ENCODE measurements at regions not wholly inside any gene's neighbourhood (a gene's known extent, or its start where the extent isn't known, plus 50 kb on each side); places are given as distances from the start of the nearest gene placed in this dataset.

GRCh38 chr5:38105801-38106200 lies 152.6 kb upstream of the EGFLAM start:
- CTCF ChIA-PET, result no interaction called here
- no peaks in the 10 kb centered on the region for H3K4me1 ChIP-seq (ENCODE audit: insufficient read depth, low read length)
- DNase-seq, result no peak
- H3K27me3 ChIP-seq (ENCODE audit: insufficient read depth, low read length, poor library complexity, severe bottlenecking), result no peaks in the 10 kb centered on the region
- H3K9me3 ChIP-seq (ENCODE audit: low read length), result no peaks in the 10 kb centered on the region
- H3K4me3 ChIP-seq (ENCODE audit: low read length), result no peak overlapping the region
- Mint-ChIP-seq H3K4me3 (no peak overlapping the region), H3K4me1 (no peaks in the 10 kb centered on the region), H3K9me3 (peaks cover 0 to 4% (median 0%) of the 10 kb centered on the region in 5 donors), H3K27me3 (no peaks in the 10 kb centered on the region), H3K36me3 (no peaks in the 10 kb centered on the region), H3K27ac (no peak overlapping the region)
- H3K36me3 ChIP-seq (ENCODE audit: insufficient read depth, low read length), result no peaks in the 10 kb centered on the region
- no peak overlapping the region for H3K27ac ChIP-seq (ENCODE audit: low read depth, low read length)
- POLR2A ChIA-PET, result no interaction called here

GRCh38 chr5:38105231-38105570 lies 153.2 kb upstream of the EGFLAM start:
- no peaks in the 10 kb centered on the region for H3K4me1 Mint-ChIP-seq
- H3K27me3 Mint-ChIP-seq, result no peaks in the 10 kb centered on the region
- DNase-seq, result no peak
- ChIA-PET CTCF (no interaction called here), POLR2A (no interaction called here)
- H3K27ac ChIP-seq (ENCODE audit: low read depth, low read length), result no peak overlapping the region
- no peaks in the 10 kb centered on the region for H3K9me3 ChIP-seq (ENCODE audit: low read length)
- no peak overlapping the region for H3K4me3 ChIP-seq (ENCODE audit: low read length)
- peaks cover 0 to 4% (median 0%) of the 10 kb centered on the region in 5 donors for H3K9me3 Mint-ChIP-seq
- no peaks in the 10 kb centered on the region for H3K36me3 ChIP-seq (ENCODE audit: insufficient read depth, low read length)
- no peak overlapping the region for H3K27ac Mint-ChIP-seq
- no peaks in the 10 kb centered on the region for H3K27me3 ChIP-seq (ENCODE audit: insufficient read depth, low read length, poor library complexity, severe bottlenecking)
- no peak overlapping the region for H3K4me3 Mint-ChIP-seq
- no peaks in the 10 kb centered on the region for H3K4me1 ChIP-seq (ENCODE audit: insufficient read depth, low read length)
- H3K36me3 Mint-ChIP-seq, result no peaks in the 10 kb centered on the region

GRCh38 chr5:38104497-38105230 lies 153.7 kb upstream of the EGFLAM start:
- Histone ChIP-seq H3K9me3 (ENCODE audit: low read length) (no peaks in the 10 kb centered on the region), H3K4me1 (ENCODE audit: insufficient read depth, low read length) (no peaks in the 10 kb centered on the region), H3K27me3 (ENCODE audit: insufficient read depth, low read length, poor library complexity, severe bottlenecking) (no peaks in the 10 kb centered on the region), H3K4me3 (ENCODE audit: low read length) (no peak overlapping the region), H3K27ac (ENCODE audit: low read depth, low read length) (no peak overlapping the region), H3K36me3 (ENCODE audit: insufficient read depth, low read length) (no peaks in the 10 kb centered on the region)
- Mint-ChIP-seq H3K4me1 (no peaks in the 10 kb centered on the region), H3K27me3 (no peaks in the 10 kb centered on the region), H3K36me3 (no peaks in the 10 kb centered on the region), H3K27ac (no peak overlapping the region), H3K9me3 (peaks cover 0 to 4% (median 0%) of the 10 kb centered on the region in 5 donors), H3K4me3 (no peak overlapping the region)
- DNase-seq, result no peak
- CTCF ChIA-PET, result no interaction called here
- POLR2A ChIA-PET, result no interaction called here

- no peak for DNase-seq
- Mint-ChIP-seq H3K4me1 (no peaks in the 10 kb centered on the region), H3K27me3 (no peaks in the 10 kb centered on the region), H3K27ac (no peak overlapping the region), H3K9me3 (peaks cover 0 to 3% (median 0%) of the 10 kb centered on the region in 5 donors), H3K4me3 (no peak overlapping the region), H3K36me3 (no peaks in the 10 kb centered on the region)
- Histone ChIP-seq H3K36me3 (ENCODE audit: insufficient read depth, low read length) (no peaks in the 10 kb centered on the region), H3K4me3 (ENCODE audit: low read length) (no peak overlapping the region), H3K27ac (ENCODE audit: low read depth, low read length) (no peak overlapping the region), H3K27me3 (ENCODE audit: insufficient read depth, low read length, poor library complexity, severe bottlenecking) (no peaks in the 10 kb centered on the region), H3K9me3 (ENCODE audit: low read length) (no peaks in the 10 kb centered on the region), H3K4me1 (ENCODE audit: insufficient read depth, low read length) (no peaks in the 10 kb centered on the region)
- ChIA-PET CTCF (no interaction called here), POLR2A (no interaction called here)
These were observed 156.5 kb upstream of the EGFLAM start for GRCh38 chr5:38101897-38102296.

- Mint-ChIP-seq H3K27ac (peak overlapping the region in 1 of 8 donors; percentile 9), H3K4me1 (no peaks in the 10 kb centered on the region), H3K36me3 (no peaks in the 10 kb centered on the region), H3K4me3 (no peak overlapping the region), H3K27me3 (no peaks in the 10 kb centered on the region), H3K9me3 (peaks cover 0 to 3% (median 0%) of the 10 kb centered on the region in 5 donors)
- H3K4me1 ChIP-seq (ENCODE audit: insufficient read depth, low read length), result no peaks in the 10 kb centered on the region
- DNase-seq, result no peak
- ChIA-PET POLR2A (no interaction called here), CTCF (no interaction called here)
- H3K9me3 ChIP-seq (ENCODE audit: low read length), result no peaks in the 10 kb centered on the region
- no peaks in the 10 kb centered on the region for H3K27me3 ChIP-seq (ENCODE audit: insufficient read depth, low read length, poor library complexity, severe bottlenecking)
- H3K4me3 ChIP-seq (ENCODE audit: low read length), result no peak overlapping the region
- H3K36me3 ChIP-seq (ENCODE audit: insufficient read depth, low read length), result no peaks in the 10 kb centered on the region
- H3K27ac ChIP-seq (ENCODE audit: low read depth, low read length), result no peak overlapping the region
These were observed 158.9 kb upstream of the EGFLAM start for GRCh38 chr5:38099205-38100168.

- Mint-ChIP-seq H3K4me3 (no peak overlapping the region), H3K36me3 (no peaks in the 10 kb centered on the region), H3K27me3 (no peaks in the 10 kb centered on the region), H3K9me3 (peaks cover 0 to 2% (median 0%) of the 10 kb centered on the region in 5 donors), H3K27ac (no peak overlapping the region), H3K4me1 (no peaks in the 10 kb centered on the region)
- Histone ChIP-seq H3K4me1 (ENCODE audit: insufficient read depth, low read length) (no peaks in the 10 kb centered on the region), H3K27me3 (ENCODE audit: insufficient read depth, low read length, poor library complexity, severe bottlenecking) (no peaks in the 10 kb centered on the region), H3K36me3 (ENCODE audit: insufficient read depth, low read length) (no peaks in the 10 kb centered on the region), H3K27ac (ENCODE audit: low read depth, low read length) (no peak overlapping the region), H3K9me3 (ENCODE audit: low read length) (no peaks in the 10 kb centered on the region), H3K4me3 (ENCODE audit: low read length) (no peak overlapping the region)
- POLR2A ChIA-PET, result no interaction called here
- DNase-seq, result no peak
- CTCF ChIA-PET, result no interaction called here
These were observed 163.5 kb upstream of the EGFLAM start for GRCh38 chr5:38094889-38095288.

- DNase-seq, result no peak
- ChIA-PET POLR2A (no interaction called here), CTCF (no interaction called here)
- Mint-ChIP-seq H3K27ac (no peak overlapping the region), H3K27me3 (no peaks in the 10 kb centered on the region), H3K4me1 (no peaks in the 10 kb centered on the region), H3K36me3 (no peaks in the 10 kb centered on the region), H3K9me3 (no peaks in the 10 kb centered on the region), H3K4me3 (no peak overlapping the region)
- H3K36me3 ChIP-seq (ENCODE audit: insufficient read depth, low read length), result no peaks in the 10 kb centered on the region
- H3K27ac ChIP-seq (ENCODE audit: low read depth, low read length), result no peak overlapping the region
- no peaks in the 10 kb centered on the region for H3K9me3 ChIP-seq (ENCODE audit: low read length)
- no peaks in the 10 kb centered on the region for H3K27me3 ChIP-seq (ENCODE audit: insufficient read depth, low read length, poor library complexity, severe bottlenecking)
- no peak overlapping the region for H3K4me3 ChIP-seq (ENCODE audit: low read length)
- H3K4me1 ChIP-seq (ENCODE audit: insufficient read depth, low read length), result no peaks in the 10 kb centered on the region
These were observed 164.5 kb upstream of the EGFLAM start for GRCh38 chr5:38093855-38094254.

- no peaks in the 10 kb centered on the region for H3K27me3 ChIP-seq (ENCODE audit: insufficient read depth, low read length, poor library complexity, severe bottlenecking)
- POLR2A ChIA-PET, result no interaction called here
These were observed 171.6 kb upstream of the EGFLAM start for GRCh38 chr5:38086777-38087176.

More at GRCh38 chr5:38086777-38087176, 171.6 kb upstream of the EGFLAM start:
- no peaks in the 10 kb centered on the region for H3K36me3 ChIP-seq (ENCODE audit: insufficient read depth, low read length)
- H3K27me3 Mint-ChIP-seq, result peaks cover 0 to 3% of the 10 kb centered on the region in 2 donors
- no peak overlapping the region for H3K4me3 ChIP-seq (ENCODE audit: low read length)
- H3K9me3 ChIP-seq (ENCODE audit: low read length), result no peaks in the 10 kb centered on the region
- H3K27ac Mint-ChIP-seq, result no peak overlapping the region
- peaks cover 0 to 4% (median 2%) of the 10 kb centered on the region in 5 donors for H3K9me3 Mint-ChIP-seq
- H3K4me1 ChIP-seq (ENCODE audit: insufficient read depth, low read length), result no peaks in the 10 kb centered on the region
- H3K4me3 Mint-ChIP-seq, result no peak overlapping the region
- no peaks in the 10 kb centered on the region for H3K36me3 Mint-ChIP-seq
- no peak for DNase-seq
- H3K4me1 Mint-ChIP-seq, result no peaks in the 10 kb centered on the region
- no peak overlapping the region for H3K27ac ChIP-seq (ENCODE audit: low read depth, low read length)
- CTCF ChIA-PET, result no interaction called here

Measured in CD8-positive, alpha-beta memory T cell (primary cell).